Parathyroid adenoma (tissue), 2 donors: ENCODE measurements at regions not wholly inside any gene's neighbourhood (a gene's known extent, or its start where the extent isn't known, plus 50 kb on each side); places are given as distances from the start of the nearest gene placed in this dataset.

Experiments used
- H2AFZ ChIP-seq: fragments of 300-600 bp; sonication (generic); one replicate; pipeline ENCODE4 v1.7.0; 2017; ENCODE audit warnings: antibody characterized with exemption, mild to moderate bottlenecking
- H3K27ac ChIP-seq: fragments of 300-600 bp; sonication (generic); one replicate; pipeline ENCODE4 v1.7.0; 2017
- H3K27me3 ChIP-seq: fragments of 300-600 bp; sonication (generic); one replicate; pipeline ENCODE4 v1.7.0; 2017; ENCODE audit warnings: low read length; ENCODE audit not compliant: control insufficient read depth, insufficient read depth
- H3K36me3 ChIP-seq: fragments of 300-600 bp; sonication (generic); one replicate; pipeline ENCODE4 v1.7.0; 2017; ENCODE audit warnings: low read length; ENCODE audit not compliant: control insufficient read depth, insufficient read depth
- H3K4me1 ChIP-seq: fragments of 300-600 bp; sonication (generic); one replicate; pipeline ENCODE4 v1.7.0; 2017; ENCODE audit warnings: control low read depth
- H3K4me2 ChIP-seq: fragments of 300-600 bp; sonication (generic); one replicate; pipeline ENCODE4 v1.7.0; 2017; ENCODE audit warnings: low read length
- H3K4me3 ChIP-seq: fragments of 300-600 bp; sonication (generic); one replicate; pipeline ENCODE4 v1.7.0; 2017; ENCODE audit warnings: low read depth, low read length
- H3K79me2 ChIP-seq: fragments of 300-600 bp; sonication (generic); one replicate; pipeline ENCODE4 v1.7.0; 2017; ENCODE audit warnings: control low read depth
- H3K9ac ChIP-seq: fragments of 300-600 bp; sonication (generic); one replicate; pipeline ENCODE4 v1.7.0; 2017; ENCODE audit warnings: mild to moderate bottlenecking
- H3K9me3 ChIP-seq: fragments of 300-600 bp; sonication (generic); one replicate; pipeline ENCODE4 v1.7.0; 2017; ENCODE audit warnings: low read length; ENCODE audit not compliant: control insufficient read depth
- TF ChIP-seq, protein P1 (sequence below): fragments of 300-600 bp; sonication (generic); IDR thresholded peaks from one replicate; pipeline ENCODE4 v1.7.0; 2017; ENCODE audit warnings: antibody characterized with exemption, mild to moderate bottlenecking
- donor health status: primary hyperparathyroidism.

GRCh38 chr21:36606287-36606982, 92.5 kb upstream of the SIM2 start:
- TF ChIP-seq, protein P1, sequence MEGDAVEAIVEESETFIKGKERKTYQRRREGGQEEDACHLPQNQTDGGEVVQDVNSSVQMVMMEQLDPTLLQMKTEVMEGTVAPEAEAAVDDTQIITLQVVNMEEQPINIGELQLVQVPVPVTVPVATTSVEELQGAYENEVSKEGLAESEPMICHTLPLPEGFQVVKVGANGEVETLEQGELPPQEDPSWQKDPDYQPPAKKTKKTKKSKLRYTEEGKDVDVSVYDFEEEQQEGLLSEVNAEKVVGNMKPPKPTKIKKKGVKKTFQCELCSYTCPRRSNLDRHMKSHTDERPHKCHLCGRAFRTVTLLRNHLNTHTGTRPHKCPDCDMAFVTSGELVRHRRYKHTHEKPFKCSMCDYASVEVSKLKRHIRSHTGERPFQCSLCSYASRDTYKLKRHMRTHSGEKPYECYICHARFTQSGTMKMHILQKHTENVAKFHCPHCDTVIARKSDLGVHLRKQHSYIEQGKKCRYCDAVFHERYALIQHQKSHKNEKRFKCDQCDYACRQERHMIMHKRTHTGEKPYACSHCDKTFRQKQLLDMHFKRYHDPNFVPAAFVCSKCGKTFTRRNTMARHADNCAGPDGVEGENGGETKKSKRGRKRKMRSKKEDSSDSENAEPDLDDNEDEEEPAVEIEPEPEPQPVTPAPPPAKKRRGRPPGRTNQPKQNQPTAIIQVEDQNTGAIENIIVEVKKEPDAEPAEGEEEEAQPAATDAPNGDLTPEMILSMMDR: no peak
- no peak overlapping the region for H3K9ac ChIP-seq
- no peak overlapping the region for H3K4me3 ChIP-seq

GRCh38 chr21:36606983-36607325, 92.0 kb upstream of the SIM2 start:
- peaks cover 2% of the 10 kb centered on the region for H3K9me3 ChIP-seq
- no peaks in the 10 kb centered on the region for H3K36me3 ChIP-seq
- H3K4me1 ChIP-seq: no peaks in the 10 kb centered on the region
- H3K27ac ChIP-seq: no peak overlapping the region
- H3K4me2 ChIP-seq: no peak overlapping the region
- H2AFZ ChIP-seq: no peak overlapping the region
- TF ChIP-seq, protein P1: no peak
- no peak overlapping the region for H3K4me3 ChIP-seq
- no peak overlapping the region for H3K9ac ChIP-seq
- no peaks in the 10 kb centered on the region for H3K79me2 ChIP-seq
- H3K27me3 ChIP-seq: no peaks in the 10 kb centered on the region

More at GRCh38 chr21:36606287-36606982, 92.5 kb upstream of the SIM2 start:
- H3K36me3 ChIP-seq: no peaks in the 10 kb centered on the region
- H3K4me1 ChIP-seq: no peaks in the 10 kb centered on the region
- H2AFZ ChIP-seq: no peak overlapping the region
- H3K27ac ChIP-seq: no peak overlapping the region
- H3K9me3 ChIP-seq: peaks cover 2% of the 10 kb centered on the region
- no peak overlapping the region for H3K4me2 ChIP-seq
- H3K79me2 ChIP-seq: no peaks in the 10 kb centered on the region
- H3K27me3 ChIP-seq: no peaks in the 10 kb centered on the region

- Histone ChIP-seq H3K4me2 (no peak overlapping the region), H3K9me3 (peaks cover 2% of the 10 kb centered on the region), H3K79me2 (no peaks in the 10 kb centered on the region)
Measured at GRCh38 chr21:36608041-36608896, 90.6 kb upstream of the SIM2 start.

DNA sequence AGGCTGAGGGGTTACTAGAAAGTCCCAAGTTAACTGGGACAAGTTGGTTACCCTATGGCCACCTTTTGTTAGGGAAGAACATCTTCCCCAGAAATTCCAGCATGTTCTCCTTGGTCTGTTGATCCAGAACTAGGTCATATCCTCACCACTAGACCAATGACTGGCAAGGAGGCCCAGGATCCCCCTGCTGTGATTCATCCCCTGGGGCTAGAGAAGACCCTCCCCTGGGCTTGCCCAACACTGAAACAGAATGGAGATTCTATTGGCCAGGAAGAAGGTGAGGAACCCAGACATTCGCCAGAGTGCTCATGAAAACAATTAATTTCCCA, 90.1 kb upstream of the SIM2 start:
- TF ChIP-seq, protein P1: no peak
- H3K9ac ChIP-seq: no peak overlapping the region
- no peak overlapping the region for H3K27ac ChIP-seq
- H3K27me3 ChIP-seq: no peaks in the 10 kb centered on the region
- peaks cover 2% of the 10 kb centered on the region for H3K9me3 ChIP-seq
- no peak overlapping the region for H2AFZ ChIP-seq
- H3K79me2 ChIP-seq: no peaks in the 10 kb centered on the region
- H3K4me1 ChIP-seq: no peaks in the 10 kb centered on the region
- no peak overlapping the region for H3K4me2 ChIP-seq
- H3K36me3 ChIP-seq: no peaks in the 10 kb centered on the region
- no peak overlapping the region for H3K4me3 ChIP-seq

More at GRCh38 chr21:36608041-36608896, 90.6 kb upstream of the SIM2 start:
- Histone ChIP-seq H3K9ac (no peak overlapping the region), H3K27ac (no peak overlapping the region), H3K27me3 (no peaks in the 10 kb centered on the region), H3K4me3 (no peak overlapping the region), H3K4me1 (no peaks in the 10 kb centered on the region), H2AFZ (no peak overlapping the region), H3K36me3 (no peaks in the 10 kb centered on the region)
- TF ChIP-seq, protein P1: no peak
